HG02623 (cell line): ENCODE measurements at regions not wholly inside any gene's neighbourhood (a gene's known extent, or its start where the extent isn't known, plus 50 kb on each side); places are given as distances from the start of the nearest gene placed in this dataset.
"Not testable (repeated sequence)": the region's sequence is repeated elsewhere in the genome, so short reads cannot be mapped to it uniquely, and the experiment has no call there.

Source experiments
- ATAC-seq: cut with Tn5 transposase; IDR thresholded peaks from one replicate; pipeline ENCODE4 v1.9.1; 2021; ENCODE audit warnings: moderate library complexity; ENCODE audit not compliant: unreplicated experiment

GRCh38 chr9:115849679-115850412 is 303.7 kb upstream of the PAPPA start:
- ATAC-seq: no peak

- ATAC-seq: no peak
These were observed 302.9 kb upstream of the PAPPA start for GRCh38 chr9:115850548-115851304.

GRCh38 chr9:115855458-115856133 is 298.0 kb upstream of the PAPPA start:
- no peak for ATAC-seq

- not testable (repeated sequence) for ATAC-seq
These were observed 295.2 kb upstream of the PAPPA start for GRCh38 chr9:115858421-115858820.

- ATAC-seq: no peak
These were observed 291.6 kb upstream of the PAPPA start for GRCh38 chr9:115862021-115862420.

- no peak for ATAC-seq
These were observed 289.0 kb upstream of the PAPPA start for GRCh38 chr9:115864581-115864980.

- no peak for ATAC-seq
These were observed 286.3 kb upstream of the PAPPA start for GRCh38 chr9:115867326-115867725.

- ATAC-seq: no peak
These were observed 275.6 kb upstream of the PAPPA start for GRCh38 chr9:115877852-115878438.

- no peak for ATAC-seq
These were observed 274.1 kb upstream of the PAPPA start for GRCh38 chr9:115879451-115879850.

- no peak for ATAC-seq
These were observed 273.2 kb upstream of the PAPPA start for GRCh38 chr9:115880221-115880885.

- no peak for ATAC-seq
These were observed 270.7 kb upstream of the PAPPA start for GRCh38 chr9:115882911-115883310.

GRCh38 chr9:115883467-115884329 is 269.9 kb upstream of the PAPPA start:
- no peak for ATAC-seq

GRCh38 chr9:115884846-115885245 is 268.7 kb upstream of the PAPPA start:
- no peak for ATAC-seq

GRCh38 chr9:115888131-115888530 is 265.5 kb upstream of the PAPPA start:
- no peak for ATAC-seq

- ATAC-seq: no peak
These were observed 261.7 kb upstream of the PAPPA start for GRCh38 chr9:115891929-115892328.

- ATAC-seq: not testable (repeated sequence)
These were observed 255.1 kb upstream of the PAPPA start for GRCh38 chr9:115898478-115898877.

- ATAC-seq: no peak
These were observed 252.9 kb upstream of the PAPPA start for GRCh38 chr9:115900698-115901097.

- no peak for ATAC-seq
These were observed 242.6 kb upstream of the PAPPA start for GRCh38 chr9:115910959-115911358.

GRCh38 chr9:115912086-115912485 is 241.5 kb upstream of the PAPPA start:
- no peak for ATAC-seq

- no peak for ATAC-seq
These were observed 239.9 kb upstream of the PAPPA start for GRCh38 chr9:115913696-115914095.
